GM18858 (cell line): ENCODE measurements at regions not wholly inside any gene's neighbourhood (a gene's known extent, or its start where the extent isn't known, plus 50 kb on each side); places are given as distances from the start of the nearest gene placed in this dataset.

Experiments used
- ATAC-seq: cut with Tn5 transposase; IDR thresholded peaks from one replicate; pipeline ENCODE4 v1.9.1; 2021; ENCODE audit not compliant: unreplicated experiment

GRCh38 chr18:41703744-41704530, 251.1 kb upstream of the PIK3C3 start:
- ATAC-seq, result no peak

- no peak for ATAC-seq
Observed at GRCh38 chr18:41700416-41700815, 254.6 kb upstream of the PIK3C3 start.

GRCh38 chr18:41695441-41695840, 259.6 kb upstream of the PIK3C3 start:
- no peak for ATAC-seq

GRCh38 chr18:41693008-41693407, 262.0 kb upstream of the PIK3C3 start:
- no peak for ATAC-seq

DNA sequence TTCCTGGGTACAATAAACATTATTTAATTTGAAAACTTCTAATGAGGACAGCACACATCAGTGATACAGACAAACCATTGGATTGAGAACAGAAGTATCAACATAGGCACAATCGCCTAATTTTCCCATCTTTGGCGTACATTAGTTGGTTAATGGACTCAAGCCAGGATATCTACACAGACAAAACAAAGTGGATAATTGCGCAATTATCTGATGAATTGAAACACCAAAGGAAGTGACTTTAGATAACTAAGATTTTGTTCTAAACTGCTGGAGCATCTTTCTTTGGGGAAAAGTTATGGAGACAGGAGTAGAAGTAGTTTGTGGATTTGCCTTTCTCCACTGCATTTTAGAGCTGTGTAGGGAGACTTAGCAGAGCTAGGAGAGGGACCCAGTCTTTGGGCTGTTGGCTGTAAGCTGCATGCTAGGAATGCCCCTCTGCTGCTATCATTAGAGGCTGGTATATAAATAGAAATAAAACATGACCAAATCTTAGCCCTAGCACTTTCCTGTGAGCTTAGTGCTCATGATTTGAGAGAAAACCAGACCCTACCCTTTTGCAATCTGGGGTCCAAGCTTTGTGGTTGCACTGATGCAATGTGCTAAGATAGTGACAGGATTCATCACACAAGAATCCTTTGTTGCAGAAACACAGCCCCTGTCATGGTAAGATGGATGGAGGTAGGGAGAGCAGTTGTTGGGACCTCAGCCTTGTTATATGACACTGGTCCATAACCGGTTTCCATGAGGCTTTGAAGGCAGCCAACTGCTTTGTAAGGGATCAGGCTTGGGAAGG, 264.5 kb upstream of the PIK3C3 start:
- no peak for ATAC-seq

DNA sequence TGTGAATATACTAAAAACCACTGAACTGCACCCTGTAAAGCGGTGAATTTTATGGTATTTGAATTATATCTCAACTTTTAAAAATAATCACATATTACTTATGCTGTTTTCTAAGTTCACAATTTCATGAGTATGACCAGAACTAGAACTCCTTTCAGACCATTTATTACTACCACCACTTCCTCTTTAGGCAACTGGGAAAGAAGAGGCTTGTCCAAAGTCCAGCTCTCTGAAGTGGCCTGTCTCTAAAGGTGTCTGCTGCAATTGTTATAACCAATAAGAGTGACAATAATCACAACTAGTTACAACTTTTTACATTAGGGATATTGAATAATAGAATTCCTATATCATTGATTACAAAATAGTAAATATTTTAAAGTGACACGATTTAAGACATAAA, 267.9 kb upstream of the PIK3C3 start:
- ATAC-seq, result no peak

- no peak for ATAC-seq
Observed at GRCh38 chr18:41681138-41681880, 273.7 kb upstream of the PIK3C3 start.

DNA sequence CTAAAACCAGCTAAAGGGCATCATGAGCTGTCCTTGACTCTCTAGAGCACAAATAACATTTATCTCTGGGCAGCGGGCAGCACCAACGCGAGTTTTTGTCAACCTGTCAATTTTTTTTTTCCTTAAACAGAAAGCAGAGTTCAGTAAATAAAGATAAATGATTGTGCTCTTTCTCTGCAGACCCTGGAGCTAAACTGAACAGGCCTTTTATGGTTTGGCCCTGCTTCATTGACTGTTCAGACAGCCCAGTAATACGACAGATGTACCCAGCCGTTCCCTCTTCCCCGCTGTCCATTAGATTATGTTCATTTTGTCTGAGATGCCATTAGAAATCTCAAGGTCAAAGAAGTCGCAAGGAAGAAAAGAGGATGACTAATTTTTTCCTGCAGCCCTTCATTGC, 280.5 kb upstream of the PIK3C3 start:
- ATAC-seq, result no peak

GRCh38 chr18:41666231-41666630, 288.8 kb upstream of the PIK3C3 start:
- no peak for ATAC-seq

DNA sequence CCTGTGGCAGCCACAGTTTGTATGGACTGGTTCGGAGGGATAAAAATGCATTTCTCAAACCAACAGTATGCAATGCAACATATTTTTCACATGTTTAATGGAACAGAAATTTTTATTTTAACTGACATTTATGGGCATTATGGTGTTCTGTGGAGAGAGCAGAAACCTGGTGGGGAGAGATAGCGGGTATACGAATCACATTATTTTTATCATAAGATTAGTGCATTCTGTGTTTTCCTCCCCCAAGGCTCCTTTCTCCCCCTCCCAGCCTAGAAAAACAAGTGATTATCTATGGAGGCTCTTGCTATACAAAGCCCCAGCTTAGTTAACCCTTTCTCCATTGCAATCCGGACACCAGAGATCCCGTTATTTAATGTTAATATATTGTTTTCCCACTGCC, 289.8 kb upstream of the PIK3C3 start:
- ATAC-seq, result no peak

GRCh38 chr18:41660654-41661053, 294.4 kb upstream of the PIK3C3 start:
- ATAC-seq, result no peak

- ATAC-seq, result no peak
Observed at GRCh38 chr18:41659438-41660130, 295.4 kb upstream of the PIK3C3 start.

DNA sequence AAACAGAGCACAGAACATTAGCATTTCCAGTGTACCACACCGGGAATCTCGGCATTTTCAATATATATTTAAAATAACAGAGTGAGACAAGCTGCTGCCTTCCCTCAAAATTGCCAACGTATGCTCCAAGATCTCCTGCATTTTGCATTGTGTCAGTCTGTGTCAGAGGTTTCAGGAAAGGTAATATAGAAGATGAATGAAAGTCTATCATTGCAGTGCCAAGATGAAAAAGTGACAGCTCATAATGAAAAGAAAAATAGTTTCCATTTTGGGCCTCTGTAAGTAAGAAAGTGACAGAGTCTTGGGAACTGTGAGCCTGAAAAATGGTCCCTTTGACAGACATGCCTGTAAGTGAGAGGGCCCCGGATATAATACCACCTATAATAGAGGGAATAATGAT, 297.8 kb upstream of the PIK3C3 start:
- no peak for ATAC-seq

- ATAC-seq, result no peak
Observed at GRCh38 chr18:41655074-41655473, 300.0 kb upstream of the PIK3C3 start.

DNA sequence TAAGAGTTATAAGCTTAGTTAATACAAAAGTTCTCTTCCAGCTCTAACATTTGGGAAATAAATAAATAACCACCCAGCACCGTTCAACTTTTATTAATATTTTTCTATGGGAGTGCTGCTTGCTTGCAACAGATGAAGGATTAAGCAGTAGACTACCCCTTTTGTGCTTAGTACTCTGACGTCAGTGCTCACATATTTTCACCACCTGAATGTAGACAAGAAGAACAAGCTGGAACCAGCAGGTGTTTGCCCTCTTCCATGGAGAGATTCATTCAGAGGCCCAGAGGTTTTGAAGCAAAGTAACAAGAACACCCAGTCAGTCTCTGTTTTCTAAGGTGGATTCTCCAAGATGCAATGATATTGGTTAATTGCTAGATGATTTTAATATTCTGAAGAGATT, 307.1 kb upstream of the PIK3C3 start:
- ATAC-seq, result no peak

DNA sequence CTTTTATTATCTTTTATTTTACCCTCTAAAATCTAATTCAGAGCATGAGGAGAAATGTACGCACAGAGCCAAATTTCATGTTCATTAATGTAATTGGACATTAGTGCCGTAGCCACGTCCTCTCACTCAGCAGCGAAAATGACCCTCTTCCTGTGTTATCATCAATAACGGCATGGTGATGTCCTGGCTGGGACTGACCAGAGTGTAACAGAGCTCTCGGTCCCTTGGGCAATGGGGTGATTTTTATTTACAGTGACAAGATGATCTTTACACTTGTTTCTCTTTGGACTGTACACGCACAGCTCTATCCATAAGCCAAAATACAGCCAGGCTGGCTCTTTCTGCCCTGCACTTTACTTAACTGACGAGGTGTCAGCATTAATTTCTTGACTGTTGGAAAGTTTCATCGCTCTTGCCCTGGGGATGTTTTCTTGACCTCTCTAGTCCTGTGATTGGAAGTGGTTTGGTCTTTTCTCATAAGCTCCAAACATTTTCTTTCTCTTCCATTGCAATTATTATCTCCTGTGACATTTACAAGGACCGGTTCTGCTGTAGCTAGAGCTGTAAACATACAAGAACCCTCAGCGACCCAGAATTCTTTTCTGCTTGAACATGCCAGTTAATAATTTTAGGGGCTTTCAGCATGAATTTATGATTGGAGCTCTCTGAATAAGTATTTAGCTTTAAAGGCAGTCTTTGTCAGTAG, 308.0 kb upstream of the PIK3C3 start:
- ATAC-seq, result no peak

GRCh38 chr18:41645589-41646360, 309.3 kb upstream of the PIK3C3 start:
- no peak for ATAC-seq

DNA sequence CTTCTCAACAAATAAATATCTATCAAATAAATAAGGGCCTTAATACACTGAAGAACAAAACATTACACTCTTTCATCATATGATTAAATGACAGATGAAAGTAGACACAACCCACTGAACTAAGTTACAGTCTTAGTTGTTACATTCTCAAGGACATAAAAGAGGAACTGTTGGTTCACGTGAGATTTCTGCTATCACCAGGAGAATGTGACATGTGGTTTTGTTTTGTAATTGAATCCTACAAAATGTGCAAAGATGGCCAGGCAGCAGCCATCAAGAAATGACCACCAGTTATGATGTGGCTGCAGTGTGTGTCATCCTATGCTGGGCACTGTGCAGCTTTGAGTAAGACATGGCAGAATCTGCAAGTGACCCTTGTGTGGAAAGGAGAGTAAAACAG, 310.6 kb upstream of the PIK3C3 start:
- no peak for ATAC-seq

DNA sequence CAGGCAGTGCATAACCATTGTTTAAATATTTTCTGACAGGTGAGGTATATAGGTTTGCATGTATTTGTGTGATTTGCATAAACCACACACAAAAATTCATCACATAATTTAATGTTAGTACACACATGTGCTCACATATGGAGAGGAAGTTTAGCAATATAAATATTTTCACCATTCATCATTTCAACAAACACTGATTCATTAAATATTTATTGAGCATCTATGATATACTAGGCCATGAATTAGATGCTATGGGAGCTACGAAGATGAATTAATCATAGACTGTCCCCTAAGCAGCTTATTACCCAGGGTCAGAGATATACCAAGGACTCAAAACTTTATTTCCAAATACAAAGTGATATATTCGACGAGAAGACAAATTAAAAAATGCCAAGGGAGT, 311.6 kb upstream of the PIK3C3 start:
- no peak for ATAC-seq

DNA sequence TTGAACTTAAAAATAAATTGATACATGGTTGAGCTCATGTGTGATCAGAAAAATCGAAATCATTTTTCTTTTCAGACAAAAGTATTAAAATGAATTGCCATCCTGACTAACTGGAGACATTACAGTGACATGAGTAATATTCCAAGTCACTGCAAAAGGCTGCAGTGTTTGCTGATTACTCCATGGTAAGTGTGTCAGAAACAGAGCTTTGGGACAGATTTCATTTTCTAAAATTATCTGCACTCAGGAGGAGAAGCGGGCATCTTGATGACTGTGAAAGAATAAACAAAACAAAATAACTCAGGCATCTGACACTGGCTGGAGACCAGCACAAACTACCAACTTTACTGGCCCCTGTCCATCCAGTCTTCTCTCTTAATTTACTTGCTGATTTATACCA, 312.3 kb upstream of the PIK3C3 start:
- no peak for ATAC-seq
